HEK293 (cell line): ENCODE measurements at regions not wholly inside any gene's neighbourhood (a gene's known extent, or its start where the extent isn't known, plus 50 kb on each side); places are given as distances from the start of the nearest gene placed in this dataset.

Experiments used
- KLF9 ChIP-seq: fragments of 450-650 bp; formaldehyde crosslinking; IDR thresholded peaks from 2 replicates; pipeline ENCODE4 v1.5.1; 2016; ENCODE audit warnings: missing biosample characterization, missing genetic modification characterization, low read depth
- REPIN1 ChIP-seq: fragments of 450-650 bp; formaldehyde crosslinking; IDR thresholded peaks from 2 replicates; pipeline ENCODE4 v1.5.1; 2017; ENCODE audit warnings: missing biosample characterization, missing genetic modification characterization, low read depth
- ZNF155 ChIP-seq: fragments of 450-650 bp; formaldehyde crosslinking; IDR thresholded peaks from 2 replicates; pipeline ENCODE4 v1.5.1; 2016; ENCODE audit warnings: missing biosample characterization, missing genetic modification characterization
- ZNF184 ChIP-seq: fragments of 450-650 bp; IDR thresholded peaks from 2 replicates; pipeline ENCODE4 v1.5.1; 2018; ENCODE audit warnings: missing biosample characterization, mild to moderate bottlenecking, missing genetic modification characterization
- ZNF416 ChIP-seq: fragments of 450-650 bp; formaldehyde crosslinking; IDR thresholded peaks from 2 replicates; pipeline ENCODE4 v1.5.1; 2016; ENCODE audit warnings: missing biosample characterization, missing genetic modification characterization
- ZNF555 ChIP-seq: fragments of 450-650 bp; formaldehyde crosslinking; conservative IDR thresholded peaks from 2 replicates; pipeline ENCODE4 v1.5.1; 2017; ENCODE audit warnings: missing biosample characterization, mild to moderate bottlenecking, missing genetic modification characterization, inconsistent platforms
- TF ChIP-seq, protein P1 (sequence below): fragments of 450-650 bp; formaldehyde crosslinking; IDR thresholded peaks from 2 replicates; pipeline ENCODE4 v1.5.1; 2016; ENCODE audit warnings: missing biosample characterization, missing genetic modification characterization
- TF ChIP-seq, protein P2 (sequence below): fragments of 450-650 bp; formaldehyde crosslinking; IDR thresholded peaks from 2 replicates; pipeline ENCODE4 v1.5.1; 2016; ENCODE audit warnings: missing biosample characterization, missing genetic modification characterization

DNA sequence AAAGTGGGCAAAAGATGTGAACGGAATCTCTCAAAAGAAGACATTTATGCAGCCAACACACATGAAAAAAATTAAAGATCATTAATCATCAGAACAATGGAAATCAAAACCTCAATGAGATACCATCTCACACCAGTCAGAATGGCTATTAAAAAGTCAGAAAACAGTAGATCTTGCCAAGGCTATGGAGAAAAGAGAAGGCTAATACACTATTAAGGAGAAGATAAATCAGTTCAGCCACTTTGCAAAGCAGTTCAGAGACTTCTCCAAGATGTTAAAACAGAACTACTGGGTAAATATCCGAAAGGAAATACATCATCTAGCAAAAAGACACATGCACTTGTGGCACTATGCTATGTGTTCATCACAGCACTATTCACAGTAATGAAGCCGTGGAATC, 388.2 kb upstream of the LUZP2 start:
- TF ChIP-seq, protein P1, sequence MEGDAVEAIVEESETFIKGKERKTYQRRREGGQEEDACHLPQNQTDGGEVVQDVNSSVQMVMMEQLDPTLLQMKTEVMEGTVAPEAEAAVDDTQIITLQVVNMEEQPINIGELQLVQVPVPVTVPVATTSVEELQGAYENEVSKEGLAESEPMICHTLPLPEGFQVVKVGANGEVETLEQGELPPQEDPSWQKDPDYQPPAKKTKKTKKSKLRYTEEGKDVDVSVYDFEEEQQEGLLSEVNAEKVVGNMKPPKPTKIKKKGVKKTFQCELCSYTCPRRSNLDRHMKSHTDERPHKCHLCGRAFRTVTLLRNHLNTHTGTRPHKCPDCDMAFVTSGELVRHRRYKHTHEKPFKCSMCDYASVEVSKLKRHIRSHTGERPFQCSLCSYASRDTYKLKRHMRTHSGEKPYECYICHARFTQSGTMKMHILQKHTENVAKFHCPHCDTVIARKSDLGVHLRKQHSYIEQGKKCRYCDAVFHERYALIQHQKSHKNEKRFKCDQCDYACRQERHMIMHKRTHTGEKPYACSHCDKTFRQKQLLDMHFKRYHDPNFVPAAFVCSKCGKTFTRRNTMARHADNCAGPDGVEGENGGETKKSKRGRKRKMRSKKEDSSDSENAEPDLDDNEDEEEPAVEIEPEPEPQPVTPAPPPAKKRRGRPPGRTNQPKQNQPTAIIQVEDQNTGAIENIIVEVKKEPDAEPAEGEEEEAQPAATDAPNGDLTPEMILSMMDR (tag by site-specific recombination): no peak
- no peak for TF ChIP-seq ZNF416
- no peak for TF ChIP-seq ZNF155 (tag by site-specific recombination)
- TF ChIP-seq REPIN1 (tag by site-specific recombination): no peak
- no peak for TF ChIP-seq KLF9 (tag by site-specific recombination)
- TF ChIP-seq, protein P2, sequence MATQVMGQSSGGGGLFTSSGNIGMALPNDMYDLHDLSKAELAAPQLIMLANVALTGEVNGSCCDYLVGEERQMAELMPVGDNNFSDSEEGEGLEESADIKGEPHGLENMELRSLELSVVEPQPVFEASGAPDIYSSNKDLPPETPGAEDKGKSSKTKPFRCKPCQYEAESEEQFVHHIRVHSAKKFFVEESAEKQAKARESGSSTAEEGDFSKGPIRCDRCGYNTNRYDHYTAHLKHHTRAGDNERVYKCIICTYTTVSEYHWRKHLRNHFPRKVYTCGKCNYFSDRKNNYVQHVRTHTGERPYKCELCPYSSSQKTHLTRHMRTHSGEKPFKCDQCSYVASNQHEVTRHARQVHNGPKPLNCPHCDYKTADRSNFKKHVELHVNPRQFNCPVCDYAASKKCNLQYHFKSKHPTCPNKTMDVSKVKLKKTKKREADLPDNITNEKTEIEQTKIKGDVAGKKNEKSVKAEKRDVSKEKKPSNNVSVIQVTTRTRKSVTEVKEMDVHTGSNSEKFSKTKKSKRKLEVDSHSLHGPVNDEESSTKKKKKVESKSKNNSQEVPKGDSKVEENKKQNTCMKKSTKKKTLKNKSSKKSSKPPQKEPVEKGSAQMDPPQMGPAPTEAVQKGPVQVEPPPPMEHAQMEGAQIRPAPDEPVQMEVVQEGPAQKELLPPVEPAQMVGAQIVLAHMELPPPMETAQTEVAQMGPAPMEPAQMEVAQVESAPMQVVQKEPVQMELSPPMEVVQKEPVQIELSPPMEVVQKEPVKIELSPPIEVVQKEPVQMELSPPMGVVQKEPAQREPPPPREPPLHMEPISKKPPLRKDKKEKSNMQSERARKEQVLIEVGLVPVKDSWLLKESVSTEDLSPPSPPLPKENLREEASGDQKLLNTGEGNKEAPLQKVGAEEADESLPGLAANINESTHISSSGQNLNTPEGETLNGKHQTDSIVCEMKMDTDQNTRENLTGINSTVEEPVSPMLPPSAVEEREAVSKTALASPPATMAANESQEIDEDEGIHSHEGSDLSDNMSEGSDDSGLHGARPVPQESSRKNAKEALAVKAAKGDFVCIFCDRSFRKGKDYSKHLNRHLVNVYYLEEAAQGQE (tag by site-specific recombination): no peak
- TF ChIP-seq ZNF184: no peak
- no peak for TF ChIP-seq ZNF555 (tag by site-specific recombination)
